Activated naive CD4-positive, alpha-beta T cell treated with anti-CD3 and anti-CD28 coated beads, Interleukin-2, amount 10 ng/mL, durations not matched to agents 7 days and 5 days (primary cell): ENCODE measurements at regions not wholly inside any gene's neighbourhood (a gene's known extent, or its start where the extent isn't known, plus 50 kb on each side); places are given as distances from the start of the nearest gene placed in this dataset.
A peak's percentile ranks its signal among the peaks of the same experiment; 100 is the strongest.

Experiments
- CTCF ChIA-PET: fragments of 350-600 bp; sonication (Branson Sonifier 250); formaldehyde crosslinking; loops from one replicate; lab custom pipeline; 2021; ENCODE audit warnings: antibody characterized with exemption; lab: Charles Lee
- DNase-seq: peaks from one replicate; pipeline ENCODE4 v3.0.0-alpha.2; 2020
- H3K27ac Mint-ChIP-seq: one replicate; pipeline ENCODE4 v1.8.0; 2021; ENCODE audit warnings: mild to moderate bottlenecking, moderate library complexity, mixed read lengths
- H3K27me3 Mint-ChIP-seq: one replicate; pipeline ENCODE4 v1.8.0; 2021; ENCODE audit warnings: mild to moderate bottlenecking, mixed read lengths
- H3K36me3 Mint-ChIP-seq: one replicate; pipeline ENCODE4 v1.8.0; 2021; ENCODE audit warnings: mixed read lengths
- H3K4me1 Mint-ChIP-seq: one replicate; pipeline ENCODE4 v1.8.0; 2021; ENCODE audit warnings: mixed read lengths
- H3K4me3 Mint-ChIP-seq: one replicate; pipeline ENCODE4 v1.8.0; 2021; ENCODE audit warnings: mild to moderate bottlenecking, moderate library complexity, mixed read lengths
- H3K9me3 Mint-ChIP-seq: one replicate; pipeline ENCODE4 v1.8.0; 2021; ENCODE audit warnings: mixed read lengths

DNA sequence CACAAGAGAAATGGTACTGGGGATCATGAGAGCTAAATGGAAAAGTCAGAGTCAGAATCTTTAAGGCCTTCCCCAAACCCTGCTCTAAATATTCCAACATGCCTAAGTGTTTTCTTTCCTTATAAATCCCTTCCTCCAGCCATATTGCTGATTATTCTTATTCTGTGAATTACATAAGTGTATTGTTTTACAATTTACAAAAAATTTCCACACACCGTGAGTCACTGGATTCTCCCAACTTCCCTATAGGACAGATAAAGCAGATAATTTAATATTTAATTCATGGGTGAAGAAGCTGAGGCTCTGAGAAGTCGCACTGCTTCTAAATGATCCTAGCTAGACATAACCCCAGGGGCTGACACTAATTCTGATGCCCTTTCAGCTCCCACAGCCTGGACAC, 243.3 kb upstream of the JUN start:
- CTCF ChIA-PET = no interaction called here
- H3K9me3 Mint-ChIP-seq = no peaks in the 10 kb centered on the region

DNA sequence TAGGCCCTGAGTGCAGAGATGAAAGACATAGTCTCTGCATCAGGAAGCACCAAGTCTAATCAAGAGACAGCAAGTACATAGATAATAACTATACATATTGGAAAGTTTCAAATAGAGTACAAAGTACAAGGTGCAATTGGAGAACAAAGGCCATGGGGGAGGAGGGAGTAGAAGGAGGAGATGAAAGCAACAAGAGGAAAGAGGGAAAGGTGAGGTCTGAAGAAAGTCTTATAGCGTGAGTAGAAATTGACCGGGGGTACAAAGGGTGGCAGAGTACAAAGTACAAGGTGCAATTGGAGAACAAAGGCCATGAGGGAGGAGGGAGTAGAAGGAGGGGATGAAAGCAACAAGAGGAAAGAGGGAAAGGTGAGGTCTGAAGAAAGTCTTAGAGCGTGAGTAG, 244.2 kb upstream of the JUN start:
- no peak overlapping the region for H3K4me3 Mint-ChIP-seq
- no peak for DNase-seq
- no peaks in the 10 kb centered on the region for H3K36me3 Mint-ChIP-seq
- H3K27ac Mint-ChIP-seq = no peak overlapping the region
- CTCF ChIA-PET = interaction anchor here (1.1 kb wide), 1 partner anchor 11 kb away, joined by 3 read pairs; no protein-coding TSS in a partner anchor
- H3K9me3 Mint-ChIP-seq = no peaks in the 10 kb centered on the region
- no peaks in the 10 kb centered on the region for H3K27me3 Mint-ChIP-seq
- H3K4me1 Mint-ChIP-seq = peaks cover 3% of the 10 kb centered on the region

More for the DNA sequence above, 243.3 kb upstream of the JUN start:
- Mint-ChIP-seq H3K36me3 (no peaks in the 10 kb centered on the region), H3K27ac (no peak overlapping the region), H3K4me3 (no peak overlapping the region), H3K4me1 (peaks cover 3% of the 10 kb centered on the region), H3K27me3 (no peaks in the 10 kb centered on the region)
- DNase-seq = no peak

DNA sequence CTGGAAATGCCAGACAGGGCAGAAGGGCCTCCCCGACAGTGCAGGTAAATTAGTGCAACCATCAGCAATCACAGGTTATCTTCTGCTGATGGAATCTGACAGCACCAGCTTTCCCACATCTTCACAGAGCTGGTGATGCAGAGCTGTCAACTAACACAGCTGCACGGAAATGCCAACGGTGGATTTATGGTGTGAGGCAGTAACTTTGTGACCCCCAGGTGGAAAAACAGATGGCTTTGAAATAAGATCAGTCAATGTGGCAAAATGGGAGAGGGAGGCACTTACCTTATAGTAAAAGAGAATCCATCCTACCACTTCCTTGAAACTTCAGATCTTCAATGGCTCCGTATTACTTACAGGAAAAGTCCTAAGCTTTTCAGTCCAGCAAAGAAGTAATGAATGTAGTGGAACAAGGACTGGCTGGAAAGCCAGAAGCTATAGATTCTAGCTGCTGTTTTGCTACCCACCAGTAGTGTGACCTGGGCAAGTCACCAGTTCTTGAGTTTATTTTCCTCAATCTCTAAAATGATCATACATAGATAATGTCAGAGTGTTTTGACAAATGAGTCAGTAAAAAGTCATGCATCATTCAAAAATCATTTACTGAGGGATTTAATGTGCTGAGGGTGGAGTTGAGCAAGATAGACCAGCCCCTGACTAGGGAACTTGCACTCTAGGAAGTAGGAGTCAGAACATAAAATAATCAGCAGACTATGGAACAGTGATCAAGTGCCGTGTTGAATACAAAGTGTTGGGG, 245.7 kb upstream of the JUN start:
- Mint-ChIP-seq H3K27ac (no peak overlapping the region), H3K9me3 (no peaks in the 10 kb centered on the region), H3K4me1 (peaks cover 3% of the 10 kb centered on the region), H3K27me3 (no peaks in the 10 kb centered on the region), H3K36me3 (no peaks in the 10 kb centered on the region), H3K4me3 (no peak overlapping the region)
- CTCF ChIA-PET = no interaction called here
- no peak for DNase-seq

DNA sequence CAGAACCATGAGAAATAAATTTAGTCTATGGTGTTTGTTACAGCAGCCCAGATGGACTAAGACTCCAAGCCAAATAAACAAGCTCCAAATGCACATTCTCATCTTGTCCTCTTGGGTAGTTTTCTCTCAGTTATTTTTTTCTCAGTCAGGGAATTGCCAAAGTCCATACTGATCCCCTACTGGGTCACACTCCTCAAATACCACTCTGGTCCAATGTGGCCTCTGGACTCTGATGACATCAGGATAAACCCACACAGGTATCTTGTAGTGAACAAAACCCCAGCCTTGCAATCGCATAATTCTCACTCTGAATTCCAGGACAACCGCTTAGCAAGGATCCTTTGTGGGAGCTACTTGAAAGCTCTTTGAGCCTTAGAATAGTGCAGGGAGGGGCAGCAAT, 248.4 kb upstream of the JUN start:
- DNase-seq = no peak

DNA sequence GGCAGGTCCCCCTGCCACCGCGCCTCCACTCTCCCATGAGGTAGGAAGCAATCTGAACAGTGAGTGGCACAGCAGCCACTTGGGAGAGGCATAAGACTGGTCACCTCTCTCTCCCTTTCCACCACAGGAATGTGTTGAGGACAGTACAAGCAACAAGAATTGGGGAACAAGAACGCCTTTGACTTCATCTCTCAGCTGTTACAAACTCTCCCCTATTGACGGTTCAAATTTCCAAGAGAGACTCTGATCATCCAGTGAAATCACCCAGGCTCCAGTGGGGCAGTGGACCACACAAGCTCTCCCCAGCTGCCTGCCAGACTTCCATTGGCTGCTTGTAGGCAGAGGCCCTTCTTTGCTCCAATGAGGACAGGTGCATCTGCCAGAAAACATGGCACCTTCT, 249.9 kb upstream of the JUN start:
- H3K4me3 Mint-ChIP-seq = no peak overlapping the region
- no peaks in the 10 kb centered on the region for H3K36me3 Mint-ChIP-seq
- CTCF ChIA-PET = no interaction called here

More for the DNA sequence above, 248.4 kb upstream of the JUN start:
- H3K9me3 Mint-ChIP-seq = peaks cover 1% of the 10 kb centered on the region
- H3K4me3 Mint-ChIP-seq = no peak overlapping the region
- H3K27ac Mint-ChIP-seq = no peak overlapping the region
- H3K4me1 Mint-ChIP-seq = no peaks in the 10 kb centered on the region
- H3K27me3 Mint-ChIP-seq = no peaks in the 10 kb centered on the region
- no peaks in the 10 kb centered on the region for H3K36me3 Mint-ChIP-seq
- CTCF ChIA-PET = interaction anchor here (1.4 kb wide), 1 partner anchor 9 kb away, joined by 3 read pairs; no protein-coding TSS in a partner anchor

DNA sequence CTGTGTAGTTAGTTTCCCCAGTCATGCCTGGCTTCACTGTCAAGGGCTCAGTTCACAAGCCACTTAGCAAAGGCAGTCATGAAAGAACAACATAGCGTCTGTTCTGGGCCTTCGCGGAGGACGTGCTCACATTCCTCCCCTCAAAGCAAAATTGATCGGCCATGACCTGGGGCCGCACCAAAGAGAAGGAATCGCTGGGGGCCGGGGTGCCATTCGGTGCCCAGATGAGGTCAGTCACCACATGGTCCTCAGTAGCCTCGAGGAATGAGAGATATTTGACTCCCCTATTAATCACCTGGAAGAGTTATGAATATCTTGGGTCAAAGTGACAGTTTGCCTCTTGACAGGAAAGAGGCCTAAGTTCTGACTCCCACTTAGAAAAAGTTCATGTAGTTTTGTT, 251.1 kb upstream of the JUN start:
- no peak overlapping the region for H3K4me3 Mint-ChIP-seq
- H3K4me1 Mint-ChIP-seq = no peaks in the 10 kb centered on the region
- H3K36me3 Mint-ChIP-seq = no peaks in the 10 kb centered on the region
- CTCF ChIA-PET = no interaction called here
- DNase-seq = no peak
- no peaks in the 10 kb centered on the region for H3K27me3 Mint-ChIP-seq
- peaks cover 1% of the 10 kb centered on the region for H3K9me3 Mint-ChIP-seq
- no peak overlapping the region for H3K27ac Mint-ChIP-seq

More for the DNA sequence above, 249.9 kb upstream of the JUN start:
- Mint-ChIP-seq H3K27me3 (no peaks in the 10 kb centered on the region), H3K4me1 (no peaks in the 10 kb centered on the region), H3K27ac (no peak overlapping the region), H3K9me3 (peaks cover 1% of the 10 kb centered on the region)
- DNase-seq = no peak

DNA sequence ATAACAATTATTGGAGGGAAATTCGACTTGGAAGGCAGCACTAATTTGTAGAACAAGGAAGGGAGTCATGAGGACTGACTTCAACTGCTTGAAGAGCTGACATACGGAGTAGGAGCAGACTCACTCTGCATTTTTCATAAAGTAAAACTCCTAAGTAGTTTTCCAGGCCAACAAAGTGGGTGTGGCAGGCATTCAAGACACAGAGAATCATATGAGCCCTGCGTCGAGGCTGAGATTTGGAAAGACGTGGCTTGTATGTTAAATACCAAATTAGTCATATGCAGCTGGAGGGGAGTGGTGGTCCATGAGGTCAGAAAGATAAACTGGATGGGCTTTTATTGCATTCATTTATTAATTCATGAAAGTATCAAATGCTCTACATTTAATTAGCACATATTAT, 255.7 kb upstream of the JUN start:
- Mint-ChIP-seq H3K4me1 (peaks cover 13% of the 10 kb centered on the region), H3K27me3 (no peaks in the 10 kb centered on the region), H3K4me3 (no peak overlapping the region), H3K36me3 (peaks cover 3% of the 10 kb centered on the region), H3K27ac (no peak overlapping the region), H3K9me3 (peaks cover 1% of the 10 kb centered on the region)
- no peak for DNase-seq
- CTCF ChIA-PET = no interaction called here

DNA sequence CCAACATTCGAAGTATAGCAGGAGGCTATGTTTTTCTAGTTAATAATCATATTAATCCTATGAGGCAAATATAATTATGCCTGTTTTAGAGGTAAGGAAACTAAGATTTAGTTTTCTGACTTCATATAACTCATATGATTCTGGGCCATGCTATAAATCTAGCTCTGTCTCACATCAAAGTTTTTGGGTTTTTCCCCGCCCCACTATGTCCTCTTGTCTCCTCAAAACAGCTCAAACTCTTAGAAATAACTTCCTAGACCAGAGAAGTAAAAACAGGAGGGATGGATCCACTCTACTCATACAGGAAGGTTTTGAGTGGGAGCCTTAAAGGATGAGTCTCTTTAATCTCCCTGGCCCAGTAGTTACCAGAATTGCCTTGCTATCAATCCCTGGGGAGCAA, 256.4 kb upstream of the FGGY start:
- CTCF ChIA-PET = no interaction called here

DNA sequence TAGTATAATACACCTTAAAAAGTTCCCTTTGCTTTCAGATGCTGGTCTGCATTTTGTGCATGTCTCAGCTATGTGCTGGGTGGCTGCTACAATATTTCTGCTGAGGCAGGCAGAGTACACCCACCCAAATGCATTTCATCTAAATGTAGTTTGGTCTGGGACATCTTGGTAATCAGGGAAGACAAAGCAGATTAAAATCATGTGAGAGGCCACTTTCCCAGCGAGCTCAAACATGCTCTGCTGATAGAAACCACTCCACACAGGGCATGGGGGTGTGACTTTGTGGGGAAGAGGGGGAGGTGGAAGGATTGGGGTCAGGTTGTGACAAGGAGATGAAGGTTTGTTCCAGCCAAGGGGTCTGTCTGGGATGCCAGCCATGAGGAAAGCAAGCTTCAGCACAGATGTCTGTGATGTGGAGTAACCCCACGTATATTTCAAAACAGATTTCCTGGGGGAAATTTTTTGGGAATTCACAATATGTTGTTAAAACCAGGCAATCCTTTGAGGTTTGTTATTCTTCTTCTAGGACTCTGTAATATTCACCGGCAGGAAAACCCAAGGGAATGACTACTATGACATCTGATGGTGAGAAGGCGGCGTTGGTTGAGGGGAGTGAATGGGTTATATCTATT, 255.1 kb upstream of the FGGY start:
- H3K4me1 Mint-ChIP-seq = peaks cover 36% of the 10 kb centered on the region
- H3K9me3 Mint-ChIP-seq = peaks cover 4% of the 10 kb centered on the region
- H3K27ac Mint-ChIP-seq = no peak overlapping the region
- H3K27me3 Mint-ChIP-seq = no peaks in the 10 kb centered on the region
- peaks cover 14% of the 10 kb centered on the region for H3K36me3 Mint-ChIP-seq
- H3K4me3 Mint-ChIP-seq = no peak overlapping the region
- CTCF ChIA-PET = interaction anchor here (0.7 kb wide), 1 partner anchor 10 kb away, joined by 3 read pairs; no protein-coding TSS in a partner anchor
- no peak for DNase-seq

More for the DNA sequence above, 256.4 kb upstream of the FGGY start:
- Mint-ChIP-seq H3K4me3 (no peak overlapping the region), H3K27ac (no peak overlapping the region), H3K36me3 (peaks cover 6% of the 10 kb centered on the region), H3K9me3 (peaks cover 3% of the 10 kb centered on the region), H3K4me1 (peaks cover 23% of the 10 kb centered on the region), H3K27me3 (no peaks in the 10 kb centered on the region)
- DNase-seq = no peak

DNA sequence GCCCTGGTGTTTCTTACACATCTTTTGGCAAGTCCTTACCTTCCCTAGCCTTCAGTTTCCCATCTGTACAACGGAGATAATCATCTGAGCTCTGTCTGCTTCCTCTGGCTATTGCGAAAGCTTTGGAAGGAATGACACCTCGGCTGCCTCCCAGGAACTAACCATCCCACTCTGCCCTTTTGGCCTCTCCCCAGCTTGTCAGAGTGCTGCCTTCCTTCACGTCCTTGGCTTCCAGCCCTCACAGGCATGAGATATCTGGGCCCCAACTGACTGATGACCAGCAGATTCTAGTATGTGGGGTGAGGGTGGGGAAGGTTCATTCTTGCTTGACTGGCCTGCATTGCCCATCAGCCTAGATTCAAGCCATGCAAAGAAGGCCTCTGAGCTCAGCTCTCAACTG, 253.1 kb upstream of the FGGY start:
- DNase-seq = no peak
- H3K27me3 Mint-ChIP-seq = no peaks in the 10 kb centered on the region
- peaks cover 9% of the 10 kb centered on the region for H3K9me3 Mint-ChIP-seq
- H3K4me1 Mint-ChIP-seq = peaks cover 50% of the 10 kb centered on the region
- H3K4me3 Mint-ChIP-seq = no peak overlapping the region
- H3K36me3 Mint-ChIP-seq = peaks cover 19% of the 10 kb centered on the region
- peak overlapping the region; percentile 57 for H3K27ac Mint-ChIP-seq
- CTCF ChIA-PET = interaction anchor here (1.2 kb wide), 2 partner anchors 9 to 24 kb away, joined by 3 read pairs; no protein-coding TSS in a partner anchor

DNA sequence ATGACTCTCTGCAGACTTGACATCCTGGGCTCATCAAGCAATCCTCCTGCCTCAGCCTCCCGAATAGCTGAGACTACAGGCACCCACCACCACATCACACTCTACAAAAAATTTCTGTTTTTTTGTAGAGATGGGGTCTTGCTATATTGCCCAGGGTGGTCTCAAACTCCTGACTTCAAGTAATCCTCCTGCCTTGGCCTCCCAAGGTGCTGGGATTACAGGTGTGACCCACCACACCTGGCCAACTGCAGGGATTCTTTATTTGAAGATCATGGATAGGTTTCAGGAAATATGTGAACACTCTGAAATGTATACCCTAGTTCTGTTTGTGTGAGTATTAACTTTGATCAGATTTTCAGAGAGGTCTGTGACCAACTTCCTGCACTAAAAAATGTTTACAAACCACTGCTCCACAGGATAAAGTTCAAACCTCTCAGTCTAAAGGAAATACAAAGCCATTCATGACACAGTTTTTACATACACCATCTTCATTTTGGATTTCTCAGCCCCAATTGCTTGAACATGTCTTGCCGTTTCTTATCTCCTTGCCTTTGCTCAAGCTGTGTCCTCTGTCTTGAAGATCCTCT, 252.3 kb upstream of the FGGY start:
- no peak for DNase-seq
- H3K27me3 Mint-ChIP-seq = peaks cover 6% of the 10 kb centered on the region
- H3K9me3 Mint-ChIP-seq = peaks cover 9% of the 10 kb centered on the region
- no peak overlapping the region for H3K4me3 Mint-ChIP-seq
- CTCF ChIA-PET = interaction anchor here (1.1 to 3.5 kb wide), 2 partner anchors 20 to 27 kb away, joined by 3 to 8 read pairs; no protein-coding TSS in a partner anchor
- peaks cover 21% of the 10 kb centered on the region for H3K36me3 Mint-ChIP-seq
- peaks cover 50% of the 10 kb centered on the region for H3K4me1 Mint-ChIP-seq
- peak overlapping the region; percentile 94 for H3K27ac Mint-ChIP-seq

DNA sequence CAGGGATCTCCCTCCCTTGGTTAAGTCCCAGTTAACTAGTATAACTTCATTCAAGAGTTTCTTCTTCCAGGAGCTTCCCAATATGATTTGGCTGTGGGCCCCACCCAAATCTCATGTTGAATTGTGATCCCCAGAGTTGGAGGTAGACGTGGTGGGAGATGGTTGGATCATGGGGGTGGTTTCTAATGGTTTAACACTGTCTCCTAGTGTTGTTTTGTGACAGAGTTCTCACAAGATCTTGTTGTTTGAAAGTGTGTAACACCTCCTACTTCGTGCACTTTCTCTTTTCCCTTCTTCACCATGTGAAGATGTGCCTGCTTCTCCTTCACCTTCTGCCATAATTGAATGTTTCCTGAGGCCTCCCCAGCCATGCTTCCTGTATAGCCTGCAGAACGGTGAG, 251.8 kb upstream of the FGGY start:
- Mint-ChIP-seq H3K4me1 (peaks cover 50% of the 10 kb centered on the region), H3K27me3 (peaks cover 6% of the 10 kb centered on the region), H3K27ac (peak overlapping the region; percentile 94), H3K4me3 (no peak overlapping the region), H3K9me3 (peaks cover 9% of the 10 kb centered on the region), H3K36me3 (peaks cover 21% of the 10 kb centered on the region)
- CTCF ChIA-PET = interaction anchor here (1.1 to 3.5 kb wide), 3 partner anchors 21 to 32 kb away, joined by 3 to 8 read pairs (median 4); no protein-coding TSS in a partner anchor
- DNase-seq = no peak

DNA sequence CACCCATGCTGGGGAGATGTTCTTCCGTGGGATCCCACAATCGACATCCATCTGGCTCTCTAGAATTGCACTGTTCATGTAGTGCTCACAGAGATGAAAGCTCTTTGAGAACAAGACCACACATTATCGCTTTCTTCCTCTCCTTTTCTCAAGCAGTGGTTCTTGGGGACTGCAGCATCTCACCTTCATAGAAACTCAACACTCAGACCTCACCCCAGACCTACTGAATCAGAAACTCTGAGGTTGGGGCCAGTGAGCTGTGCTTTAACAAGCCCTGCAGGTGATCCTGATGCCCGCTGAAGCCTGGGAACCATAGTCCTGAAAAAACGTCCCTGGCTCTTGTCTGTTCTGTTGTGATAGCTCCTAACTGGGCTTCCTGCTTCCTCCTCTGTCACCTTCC, 251.3 kb upstream of the FGGY start:
- peaks cover 6% of the 10 kb centered on the region for H3K27me3 Mint-ChIP-seq
- H3K4me3 Mint-ChIP-seq = no peak overlapping the region
- H3K27ac Mint-ChIP-seq = peak overlapping the region; percentile 94
- CTCF ChIA-PET = interaction anchor here (1.1 to 3.5 kb wide), 3 partner anchors 21 to 32 kb away, joined by 3 to 8 read pairs (median 4); no protein-coding TSS in a partner anchor
- H3K9me3 Mint-ChIP-seq = peaks cover 9% of the 10 kb centered on the region
- H3K36me3 Mint-ChIP-seq = peaks cover 21% of the 10 kb centered on the region
- no peak for DNase-seq
- peaks cover 50% of the 10 kb centered on the region for H3K4me1 Mint-ChIP-seq

DNA sequence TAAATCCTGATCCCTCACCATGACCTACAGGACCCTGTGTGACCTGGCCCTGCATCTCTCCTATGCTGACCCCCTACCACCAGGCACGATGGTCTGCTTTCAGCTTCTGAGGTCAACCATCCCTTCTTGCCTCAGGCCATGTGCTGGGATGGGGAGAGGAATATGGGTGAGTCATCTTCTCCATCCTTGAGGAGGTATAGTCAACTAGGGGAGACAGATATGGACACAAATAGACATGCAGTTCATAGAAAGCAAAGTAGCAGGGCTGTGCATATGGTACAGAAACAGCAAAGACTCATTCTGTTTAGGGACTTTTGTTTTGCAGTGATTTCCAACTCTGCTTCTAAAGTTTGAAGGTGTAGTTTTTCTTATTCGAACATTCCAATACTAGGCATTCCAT, 250.8 kb upstream of the FGGY start:
- peak overlapping the region; percentile 94 for H3K27ac Mint-ChIP-seq
- H3K4me3 Mint-ChIP-seq = no peak overlapping the region
- peaks cover 21% of the 10 kb centered on the region for H3K36me3 Mint-ChIP-seq
- peaks cover 6% of the 10 kb centered on the region for H3K27me3 Mint-ChIP-seq
- H3K9me3 Mint-ChIP-seq = peaks cover 9% of the 10 kb centered on the region
- peaks cover 50% of the 10 kb centered on the region for H3K4me1 Mint-ChIP-seq
- no peak for DNase-seq
- CTCF ChIA-PET = interaction anchor here (1.3 to 3.5 kb wide), 5 partner anchors 10 to 244 kb away, joined by 3 to 8 read pairs (median 5); no protein-coding TSS in a partner anchor
